ENCODE measurements at regions not wholly inside any gene's neighbourhood (a gene's known extent, or its start where the extent isn't known, plus 50 kb on each side); places are given as distances from the start of the nearest gene placed in this dataset.

GRCh38 chr3:20250314-20250713, 64.3 kb upstream of the SGO1 start (continued):
- TF ChIP-seq CHD7 (IDR thresholded peaks at IDR 0.05; ENCODE audit: insufficient replicate concordance, low read length) (no peak), GTF2F1 (IDR thresholded peaks at IDR 0.05; ENCODE audit: borderline replicate concordance, low read depth, low read length) (no peak), E2F6 (IDR thresholded peaks at IDR 0.05) (no peak), KDM5A (IDR thresholded peaks at IDR 0.05; ENCODE audit: low read length) (no peak)
